ENCODE measurements at regions not wholly inside any gene's neighbourhood (a gene's known extent, or its start where the extent isn't known, plus 50 kb on each side); places are given as distances from the start of the nearest gene placed in this dataset.
A peak's percentile ranks its signal among the peaks of the same experiment; 100 is the strongest.
"Not testable (repeated sequence)": the region's sequence is repeated elsewhere in the genome, so short reads cannot be mapped to it uniquely, and the experiment has no call there.

- not testable (repeated sequence) for DNase-seq
Measured at GRCh38 chr4:18602610-18603009, 581.1 kb upstream of the LCORL start.

- DNase-seq, result peak; percentile 38
Measured at GRCh38 chr4:18593297-18594002, 571.9 kb upstream of the LCORL start.

GRCh38 chr4:18582841-18583240 lies 561.3 kb upstream of the LCORL start:
- no peak for DNase-seq

- no peak for DNase-seq
Measured at GRCh38 chr4:18578307-18578706, 556.8 kb upstream of the LCORL start.

- DNase-seq, result no peak
Measured at GRCh38 chr4:18572481-18572880, 550.9 kb upstream of the LCORL start.

GRCh38 chr4:18571301-18571761 lies 549.8 kb upstream of the LCORL start:
- DNase-seq, result no peak

- no peak for DNase-seq
Measured at GRCh38 chr4:18570370-18570769, 548.8 kb upstream of the LCORL start.

- no peak for DNase-seq
Measured at GRCh38 chr4:18568600-18568999, 547.0 kb upstream of the LCORL start.

- DNase-seq, result no peak
Measured at GRCh38 chr4:18566970-18567799, 545.6 kb upstream of the LCORL start.

- DNase-seq, result no peak
Measured at GRCh38 chr4:18559492-18559891, 537.9 kb upstream of the LCORL start.

GRCh38 chr4:18556402-18556801 lies 534.8 kb upstream of the LCORL start:
- DNase-seq, result no peak

GRCh38 chr4:18540349-18540748 lies 518.8 kb upstream of the LCORL start:
- DNase-seq, result no peak

GRCh38 chr4:18538121-18538520 lies 516.6 kb upstream of the LCORL start:
- DNase-seq, result no peak

- DNase-seq, result no peak
Measured at GRCh38 chr4:18536428-18536827, 514.9 kb upstream of the LCORL start.

- DNase-seq, result no peak
Measured at GRCh38 chr4:18535948-18536347, 514.4 kb upstream of the LCORL start.

GRCh38 chr4:18533262-18533775 lies 511.8 kb upstream of the LCORL start:
- no peak for DNase-seq

GRCh38 chr4:18531731-18532130 lies 510.2 kb upstream of the LCORL start:
- no peak for DNase-seq

GRCh38 chr4:18529482-18529881 lies 507.9 kb upstream of the LCORL start:
- DNase-seq, result no peak

GRCh38 chr4:18524667-18525066 lies 503.1 kb upstream of the LCORL start:
- DNase-seq, result no peak

- DNase-seq, result no peak
Measured at GRCh38 chr4:18518098-18518497, 496.5 kb upstream of the LCORL start.

- no peak for DNase-seq
Measured at GRCh38 chr4:18513861-18514260, 492.3 kb upstream of the LCORL start.

GRCh38 chr4:18512718-18513117 lies 491.2 kb upstream of the LCORL start:
- DNase-seq, result no peak

- no peak for DNase-seq
Measured at GRCh38 chr4:18511727-18512126, 490.2 kb upstream of the LCORL start.

GRCh38 chr4:18508786-18509185 lies 487.2 kb upstream of the LCORL start:
- DNase-seq, result no peak

All from activated gamma-delta T cell treated with Interleukin-2 at 50 U/mL for 16 hours (primary cell).